OCI-LY3 (cell line): ENCODE measurements at regions not wholly inside any gene's neighbourhood (a gene's known extent, or its start where the extent isn't known, plus 50 kb on each side); places are given as distances from the start of the nearest gene placed in this dataset.

Experiments used
- H2AFZ ChIP-seq: fragments of 200-600, 300-600 bp; shearing (Covaris generic); 2 replicates; pipeline ENCODE4 v1.6.0; 2014; ENCODE audit warnings: antibody characterized with exemption, low read depth, low read length
- H3K27ac ChIP-seq: fragments of 200-600, 300-600 bp; sonication (generic); 2 replicates; pipeline ENCODE4 v1.5.1; 2014; ENCODE audit warnings: mild to moderate bottlenecking, low read length, moderate library complexity, mixed read lengths
- H3K27me3 ChIP-seq: fragments of 200-600, 300-600 bp; sonication (generic); 2 replicates; pipeline ENCODE4 v1.6.1; 2014; ENCODE audit warnings: low read depth, low read length, mixed read lengths
- H3K36me3 ChIP-seq: fragments of 200-600, 300-600 bp; sonication (generic); replicated peaks from 2 replicates; pipeline ENCODE3; 2014; ENCODE audit warnings: low read depth, low read length, mixed read lengths
- H3K4me1 ChIP-seq: fragments of 300-600, 200-600 bp; sonication (generic); 2 replicates; pipeline ENCODE4 v1.6.1; 2014; ENCODE audit warnings: low read length, mixed read lengths
- H3K4me2 ChIP-seq: fragments of 200-600, 300-600 bp; sonication (generic); 2 replicates; pipeline ENCODE4 v1.6.1; 2014; ENCODE audit warnings: low read length, mixed read lengths
- H3K4me3 ChIP-seq: fragments of 300-600, 200-600 bp; sonication (generic); 2 replicates; pipeline ENCODE4 v1.5.1; 2014; ENCODE audit warnings: antibody characterized with exemption, mild to moderate bottlenecking, low read length, moderate library complexity
- H3K79me2 ChIP-seq: fragments of 300-600, 200-600 bp; shearing (Covaris generic); 2 replicates; pipeline ENCODE4 v1.6.1; 2014; ENCODE audit warnings: mild to moderate bottlenecking, low read length, mixed read lengths
- H3K9ac ChIP-seq: fragments of 300-600, 200-600 bp; shearing (Covaris generic); 2 replicates; pipeline ENCODE4 v1.6.0; 2014; ENCODE audit warnings: mild to moderate bottlenecking, low read length, moderate library complexity
- H3K9me3 ChIP-seq: fragments of 200-600, 300-600 bp; shearing (Covaris generic); 2 replicates; pipeline ENCODE4 v1.6.1; 2014; ENCODE audit warnings: low read length, mixed read lengths; ENCODE audit not compliant: insufficient read depth
- H4K20me1 ChIP-seq: fragments of 200-600, 300-600 bp; sonication (generic); 2 replicates; pipeline ENCODE4 v1.6.1; 2016; ENCODE audit warnings: low read length, mixed read lengths; ENCODE audit not compliant: insufficient read depth
- CTCF ChIP-seq: fragments of 200-600, 300-600 bp; sonication (generic); IDR thresholded peaks from 2 replicates; pipeline ENCODE4 v1.5.1; 2014; ENCODE audit warnings: antibody characterized with exemption, low read length, low read depth
- EZH2phosphoT487 ChIP-seq: fragments of 200-600 bp; shearing (Covaris generic); IDR thresholded peaks from 2 replicates; pipeline ENCODE4 v1.6.1; 2018; ENCODE audit warnings: antibody characterized with exemption, mixed run types, low read depth

- Histone ChIP-seq H3K9me3 (no peaks in the 10 kb centered on the region), H3K27me3 (no peaks in the 10 kb centered on the region), H3K36me3 (no peaks in the 10 kb centered on the region), H3K4me1 (no peaks in the 10 kb centered on the region), H4K20me1 (no peaks in the 10 kb centered on the region), H3K4me3 (no peak overlapping the region), H2AFZ (no peak overlapping the region), H3K79me2 (no peaks in the 10 kb centered on the region), H3K27ac (no peak overlapping the region), H3K4me2 (no peak overlapping the region), H3K9ac (no peak overlapping the region)
- TF ChIP-seq CTCF (no peak), EZH2phosphoT487 (no peak)
Measured at GRCh38 chr3:184647405-184647936, 64.4 kb downstream of the MAGEF1 start.

- H3K9ac ChIP-seq, result no peak overlapping the region
- TF ChIP-seq EZH2phosphoT487, result no peak
- no peak for TF ChIP-seq CTCF
- no peak overlapping the region for H3K27ac ChIP-seq
- H3K4me1 ChIP-seq, result no peaks in the 10 kb centered on the region
- no peaks in the 10 kb centered on the region for H3K79me2 ChIP-seq
- no peak overlapping the region for H2AFZ ChIP-seq
- no peaks in the 10 kb centered on the region for H3K36me3 ChIP-seq
- H4K20me1 ChIP-seq, result no peaks in the 10 kb centered on the region
- H3K4me3 ChIP-seq, result no peak overlapping the region
- no peaks in the 10 kb centered on the region for H3K9me3 ChIP-seq
- no peak overlapping the region for H3K4me2 ChIP-seq
- H3K27me3 ChIP-seq, result no peaks in the 10 kb centered on the region
Measured at GRCh38 chr3:184645336-184645735, 66.5 kb downstream of the MAGEF1 start.

- TF ChIP-seq EZH2phosphoT487 (no peak), CTCF (no peak)
- no peak overlapping the region for H2AFZ ChIP-seq
- no peaks in the 10 kb centered on the region for H3K27me3 ChIP-seq
- H3K27ac ChIP-seq, result no peak overlapping the region
- no peaks in the 10 kb centered on the region for H3K4me1 ChIP-seq
- no peak overlapping the region for H3K4me2 ChIP-seq
- H3K9ac ChIP-seq, result no peak overlapping the region
- no peaks in the 10 kb centered on the region for H3K36me3 ChIP-seq
- H3K4me3 ChIP-seq, result no peak overlapping the region
- H4K20me1 ChIP-seq, result no peaks in the 10 kb centered on the region
- H3K9me3 ChIP-seq, result no peaks in the 10 kb centered on the region
- H3K79me2 ChIP-seq, result no peaks in the 10 kb centered on the region
Measured at GRCh38 chr3:184643442-184643841, 68.4 kb downstream of the MAGEF1 start.

GRCh38 chr3:184642631-184643285, 69.1 kb downstream of the MAGEF1 start:
- H4K20me1 ChIP-seq, result no peaks in the 10 kb centered on the region
- H3K36me3 ChIP-seq, result no peaks in the 10 kb centered on the region
- H3K9ac ChIP-seq, result no peak overlapping the region
- no peaks in the 10 kb centered on the region for H3K79me2 ChIP-seq
- no peaks in the 10 kb centered on the region for H3K4me1 ChIP-seq
- H3K4me2 ChIP-seq, result no peak overlapping the region
- no peak overlapping the region for H3K4me3 ChIP-seq
- H3K27ac ChIP-seq, result no peak overlapping the region
- H2AFZ ChIP-seq, result no peak overlapping the region
- no peaks in the 10 kb centered on the region for H3K9me3 ChIP-seq
- TF ChIP-seq CTCF (no peak), EZH2phosphoT487 (no peak)
- peaks cover 2% of the 10 kb centered on the region; the same call in 1 of the 2 replicates for H3K27me3 ChIP-seq
